HEK293T (cell line): ENCODE measurements at regions not wholly inside any gene's neighbourhood (a gene's known extent, or its start where the extent isn't known, plus 50 kb on each side); places are given as distances from the start of the nearest gene placed in this dataset.

Experiments used
- ARNT ChIP-seq: fragments of 450-650 bp; IDR thresholded peaks from 2 replicates; pipeline ENCODE4 v1.6.1; 2017; ENCODE audit warnings: mild to moderate bottlenecking
- BHLHE40 ChIP-seq: fragments of 450-650 bp; IDR thresholded peaks from 2 replicates; pipeline ENCODE4 v1.6.1; 2016; ENCODE audit warnings: mild to moderate bottlenecking, moderate library complexity, borderline replicate concordance
- CTBP1 ChIP-seq: fragments of 450-650 bp; IDR thresholded peaks from 2 replicates; pipeline ENCODE4 v1.6.1; 2016; ENCODE audit warnings: borderline replicate concordance
- FOXA1 ChIP-seq: fragments of 450-650 bp; IDR thresholded peaks from 2 replicates; pipeline ENCODE4 v1.6.1; 2016; ENCODE audit warnings: mild to moderate bottlenecking
- FOXK2 ChIP-seq: fragments of 450-650 bp; IDR thresholded peaks from 2 replicates; pipeline ENCODE4 v1.6.1; 2016; ENCODE audit warnings: mild to moderate bottlenecking
- FOXM1 ChIP-seq: fragments of 450-650 bp; IDR thresholded peaks from 2 replicates; pipeline ENCODE4 v1.6.1; 2017; ENCODE audit warnings: mild to moderate bottlenecking, borderline replicate concordance
- HDGF ChIP-seq: fragments of 450-650 bp; IDR thresholded peaks from 2 replicates; pipeline ENCODE4 v1.6.1; 2017; ENCODE audit warnings: antibody characterized with exemption, borderline replicate concordance
- L3MBTL2 ChIP-seq: fragments of 450-650 bp; conservative IDR thresholded peaks from 2 replicates; pipeline ENCODE4 v1.6.1; 2016; ENCODE audit warnings: mild to moderate bottlenecking
- LEF1 ChIP-seq: fragments of 450-650 bp; IDR thresholded peaks from 2 replicates; pipeline ENCODE4 v1.6.1; 2017; ENCODE audit warnings: mild to moderate bottlenecking, borderline replicate concordance
- NFRKB ChIP-seq: fragments of 450-650 bp; IDR thresholded peaks from 2 replicates; pipeline ENCODE4 v1.6.1; 2016; ENCODE audit warnings: mild to moderate bottlenecking, moderate library complexity
- PKNOX1 ChIP-seq: fragments of 450-650 bp; IDR thresholded peaks from 2 replicates; pipeline ENCODE4 v1.6.1; 2016
- SP1 ChIP-seq: fragments of 450-650 bp; IDR thresholded peaks from 2 replicates; pipeline ENCODE4 v1.6.1; 2017
- SUZ12 ChIP-seq: fragments of 450-650 bp; IDR thresholded peaks from 2 replicates; pipeline ENCODE4 v1.6.1; 2016; ENCODE audit warnings: mild to moderate bottlenecking

- TF ChIP-seq NFRKB (no peak), PKNOX1 (no peak), ARNT (no peak), HDGF (no peak), FOXK2 (no peak), L3MBTL2 (no peak), SP1 (no peak), LEF1 (no peak), BHLHE40 (no peak), FOXA1 (no peak), SUZ12 (no peak), FOXM1 (no peak), CTBP1 (no peak)
Measured at GRCh38 chr10:89857431-89858042, 156.1 kb downstream of the KIF20B start.
